Breast epithelium (tissue), 3 donors: ENCODE measurements at regions not wholly inside any gene's neighbourhood (a gene's known extent, or its start where the extent isn't known, plus 50 kb on each side); places are given as distances from the start of the nearest gene placed in this dataset.

Experiments
- POLR2A ChIP-seq: fragments of 450-650 bp; IDR thresholded peaks from one replicate; pipeline ENCODE4 v1.6.1; 2016; ENCODE audit warnings: antibody characterized with exemption, mild to moderate bottlenecking, moderate library complexity
- POLR2AphosphoS5 ChIP-seq, 3 donors: sonication (generic); formaldehyde crosslinking; IDR thresholded peaks; one replicate each; pipeline ENCODE4 v1.6.1; 2017; ENCODE audit warnings: antibody characterized with exemption in 3 of 3
- TF ChIP-seq, protein P1 (sequence below), 3 donors: fragments of 450-650 bp; IDR thresholded peaks; one replicate each; pipeline ENCODE4 v1.5.1; 2016 to 2017; ENCODE audit warnings: antibody characterized with exemption in 3 of 3, mild to moderate bottlenecking in 3 of 3, moderate library complexity in 3 of 3

DNA sequence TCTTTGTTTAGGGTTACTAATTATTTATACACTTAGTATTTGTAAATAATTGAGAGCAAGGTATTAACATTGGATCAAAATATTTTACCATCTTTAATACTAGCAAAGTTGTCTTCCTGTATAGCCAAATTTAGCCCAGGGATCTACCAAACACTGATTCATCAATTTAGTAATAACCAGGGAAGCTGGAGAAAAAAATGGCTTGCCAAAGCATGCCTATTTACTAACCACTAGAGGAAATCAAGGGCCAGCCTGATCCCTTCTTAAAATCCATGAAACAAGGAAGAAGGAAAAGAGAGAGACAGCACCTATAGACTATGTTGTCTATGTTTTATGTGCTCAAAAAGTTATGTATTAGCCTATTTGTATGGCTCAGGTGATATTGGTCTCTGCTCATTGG is 450.3 kb upstream of the GJE1 start:
- TF ChIP-seq, protein P1, sequence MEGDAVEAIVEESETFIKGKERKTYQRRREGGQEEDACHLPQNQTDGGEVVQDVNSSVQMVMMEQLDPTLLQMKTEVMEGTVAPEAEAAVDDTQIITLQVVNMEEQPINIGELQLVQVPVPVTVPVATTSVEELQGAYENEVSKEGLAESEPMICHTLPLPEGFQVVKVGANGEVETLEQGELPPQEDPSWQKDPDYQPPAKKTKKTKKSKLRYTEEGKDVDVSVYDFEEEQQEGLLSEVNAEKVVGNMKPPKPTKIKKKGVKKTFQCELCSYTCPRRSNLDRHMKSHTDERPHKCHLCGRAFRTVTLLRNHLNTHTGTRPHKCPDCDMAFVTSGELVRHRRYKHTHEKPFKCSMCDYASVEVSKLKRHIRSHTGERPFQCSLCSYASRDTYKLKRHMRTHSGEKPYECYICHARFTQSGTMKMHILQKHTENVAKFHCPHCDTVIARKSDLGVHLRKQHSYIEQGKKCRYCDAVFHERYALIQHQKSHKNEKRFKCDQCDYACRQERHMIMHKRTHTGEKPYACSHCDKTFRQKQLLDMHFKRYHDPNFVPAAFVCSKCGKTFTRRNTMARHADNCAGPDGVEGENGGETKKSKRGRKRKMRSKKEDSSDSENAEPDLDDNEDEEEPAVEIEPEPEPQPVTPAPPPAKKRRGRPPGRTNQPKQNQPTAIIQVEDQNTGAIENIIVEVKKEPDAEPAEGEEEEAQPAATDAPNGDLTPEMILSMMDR (IDR thresholded peaks at IDR 0.05): no peak
- TF ChIP-seq POLR2A (no peak), POLR2AphosphoS5 (IDR thresholded peaks at IDR 0.05) (no peak)
